Endothelial cell of umbilical vein (primary cell): ENCODE measurements at regions not wholly inside any gene's neighbourhood (a gene's known extent, or its start where the extent isn't known, plus 50 kb on each side); places are given as distances from the start of the nearest gene placed in this dataset.

ENCODE experiments used
- CTCF ChIP-seq, 2 donors: IDR thresholded peaks; 1 replicate in 1 of 2; 2 replicates in 1 of 2; pipeline ENCODE4 v1.5.1; 2011; ENCODE audit warnings: low read length in 2 of 2, mild to moderate bottlenecking in 2 of 2, moderate library complexity in 2 of 2, control low read depth in 1 of 2, inconsistent platforms in 1 of 2, low read depth in 1 of 2; ENCODE audit not compliant: insufficient read depth in 1 of 2; ENCODE audit errors: extremely low read depth in 1 of 2
- EZH2 ChIP-seq: IDR thresholded peaks from 2 replicates; pipeline ENCODE4 v1.6.1; 2012; ENCODE audit warnings: borderline replicate concordance, low read depth, mild to moderate bottlenecking, moderate library complexity, low read length, inconsistent platforms; ENCODE audit not compliant: severe bottlenecking
- GATA2 ChIP-seq: IDR thresholded peaks from 2 replicates; pipeline ENCODE4 v1.7.0; 2011; ENCODE audit warnings: low read depth, mild to moderate bottlenecking, moderate library complexity, mixed read lengths, low read length; ENCODE audit not compliant: insufficient read length, insufficient read depth
- MAX ChIP-seq: IDR thresholded peaks from 2 replicates; pipeline ENCODE4 v1.6.1; 2011; ENCODE audit not compliant: insufficient read depth, insufficient read length
- POLR2A ChIP-seq: IDR thresholded peaks from 2 replicates; pipeline ENCODE4 v1.6.1; 2012; ENCODE audit warnings: low read depth, mild to moderate bottlenecking, control low read depth, low read length
- POLR2AphosphoS5 ChIP-seq: IDR thresholded peaks from 2 replicates; pipeline ENCODE4 v1.6.1; 2012; ENCODE audit warnings: low read depth, mild to moderate bottlenecking, control low read depth, low read length, moderate library complexity; ENCODE audit not compliant: insufficient read depth

GRCh38 chr7:93027044-93027443, 90.7 kb downstream of the SAMD9 start:
- no peak for TF ChIP-seq CTCF (IDR thresholded peaks at IDR 0.05; ENCODE audit: extremely low read depth in 1 of 2, insufficient read depth in 1 of 2, low read depth in 1 of 2, low read length in 2 of 2)
- TF ChIP-seq MAX: no peak
- TF ChIP-seq POLR2AphosphoS5: no peak
- TF ChIP-seq POLR2A: no peak
- no peak for TF ChIP-seq GATA2
- TF ChIP-seq EZH2: no peak
